Esophagus muscularis mucosa (tissue), 4 donors: ENCODE measurements at regions not wholly inside any gene's neighbourhood (a gene's known extent, or its start where the extent isn't known, plus 50 kb on each side); places are given as distances from the start of the nearest gene placed in this dataset.

Experiments
- DNase-seq: peaks from one replicate; pipeline ENCODE4 v3.0.0-alpha.2; 2017; ENCODE audit errors: extremely low spot score
- H3K27ac ChIP-seq, 4 donors: fragments of 200-600 bp; sonication (generic); replicated peaks in 1 of 4; 1 replicate in 3 of 4; 2 replicates in 1 of 4; pipeline ENCODE4 v1.5.1; 2016 to 2019; ENCODE audit warnings: mild to moderate bottlenecking in 1 of 4
- H3K27me3 ChIP-seq, 4 donors: fragments of 200-600 bp; sonication (generic); one replicate each; pipeline versions ENCODE4 v1.5.1 to v1.6.0; 2016 to 2019
- H3K36me3 ChIP-seq, 4 donors: fragments of 200-600 bp; sonication (generic); one replicate each; pipeline ENCODE4 v1.5.1; 2016 to 2019
- H3K4me1 ChIP-seq, 4 donors: fragments of 200-600 bp; sonication (generic); one replicate each; pipeline ENCODE4 v1.5.1; 2016 to 2019
- H3K4me3 ChIP-seq, 4 donors: fragments of 200-600 bp; sonication (generic); 1 replicate in 2 of 4; 2 replicates in 2 of 4; pipeline ENCODE4 v1.5.1; 2016 to 2019; ENCODE audit warnings: mild to moderate bottlenecking in 4 of 4, moderate library complexity in 1 of 4
- H3K9me3 ChIP-seq, 4 donors: fragments of 200-600 bp; sonication (generic); 1 replicate in 3 of 4; 2 replicates in 1 of 4; pipeline ENCODE4 v1.5.1; 2016 to 2019
- EP300 ChIP-seq: sonication (generic); formaldehyde crosslinking; IDR thresholded peaks from one replicate; pipeline ENCODE4 v1.6.1; 2017; ENCODE audit warnings: antibody characterized with exemption
- POLR2A ChIP-seq: fragments of 450-650 bp; IDR thresholded peaks from one replicate; pipeline ENCODE4 v1.6.1; 2017; ENCODE audit warnings: antibody characterized with exemption, moderate library complexity, mild to moderate bottlenecking, low read depth
- POLR2AphosphoS5 ChIP-seq, 2 donors: sonication (generic); formaldehyde crosslinking; IDR thresholded peaks; one replicate each; pipeline ENCODE4 v1.6.1; 2017; ENCODE audit warnings: antibody characterized with exemption in 2 of 2
- WGBS: methylation state at CpG from one replicate; pipeline ENCODE4 v1.1.5; 2018; 5-methylcytosine and 5-hydroxymethylcytosine counted together
- intact Hi-C: fragments of 100-400 bp; cut with DNase I; formaldehyde crosslinking; loops from one replicate; pipeline ENCODE4 v1.15.1; 2023
- TF ChIP-seq, protein P1 (sequence below), 3 experiments: fragments of 200-600 bp in 2 of 3; fragments of 450-650 bp in 1 of 3; sonication (generic) in 2 of 3; IDR thresholded peaks; one replicate each; pipeline ENCODE4 v1.5.1; 2017 to 2019; ENCODE audit warnings: antibody characterized with exemption in 3 of 3, mild to moderate bottlenecking in 2 of 3, moderate library complexity in 1 of 3

DNA sequence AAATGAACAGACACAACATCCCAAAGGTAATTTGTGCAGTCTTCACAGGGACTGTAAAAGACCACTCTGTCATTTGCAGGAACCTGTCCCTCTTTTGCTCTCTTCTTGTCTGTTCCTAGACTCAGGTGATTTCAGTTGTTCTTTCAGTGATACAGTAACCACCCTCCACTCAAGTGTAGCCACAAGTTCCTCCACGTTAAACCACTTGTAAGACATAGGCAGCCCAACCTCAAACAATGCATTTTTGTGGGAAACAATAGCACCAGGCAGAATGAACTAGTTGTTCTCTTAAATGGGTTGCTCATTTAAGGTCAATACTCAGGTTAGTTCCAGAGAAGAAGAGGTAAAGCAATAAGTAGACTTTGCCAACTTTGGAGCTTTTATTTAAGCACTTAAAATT, 359.4 kb downstream of the MZT1 start:
- 44% methylated on average over 1 of the region's 1 CpG for WGBS
- intact Hi-C loops: no loop called here

DNA sequence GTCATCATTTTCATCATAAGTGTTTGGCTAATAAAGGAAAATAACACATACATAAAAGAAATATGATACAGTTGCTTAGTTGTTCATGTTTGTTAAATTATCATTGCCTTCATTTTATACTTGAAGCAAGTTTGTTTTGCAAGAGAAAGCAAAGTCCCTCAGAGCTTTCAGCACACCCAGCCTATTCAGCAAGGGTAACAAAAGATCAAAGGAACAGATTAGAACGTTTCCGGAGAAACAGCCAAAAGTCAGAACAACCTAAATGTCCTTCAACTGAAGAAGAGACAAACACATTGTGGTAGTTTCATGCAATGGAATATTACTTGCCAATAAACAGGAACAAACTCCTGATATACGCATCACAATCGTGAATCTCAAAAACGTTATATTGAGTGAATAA, 380.7 kb downstream of the MZT1 start:
- Histone ChIP-seq H3K36me3 (no peaks in the 10 kb centered on the region), H3K4me3 (no peak overlapping the region), H3K9me3 (no peaks in the 10 kb centered on the region), H3K27ac (no peak overlapping the region), H3K4me1 (no peaks in the 10 kb centered on the region), H3K27me3 (no peaks in the 10 kb centered on the region)
- no peak for DNase-seq
- intact Hi-C loops: no loop called here
- TF ChIP-seq POLR2A (no peak), EP300 (no peak), POLR2AphosphoS5 (IDR thresholded peaks at IDR 0.05) (no peak)
- TF ChIP-seq, protein P1, sequence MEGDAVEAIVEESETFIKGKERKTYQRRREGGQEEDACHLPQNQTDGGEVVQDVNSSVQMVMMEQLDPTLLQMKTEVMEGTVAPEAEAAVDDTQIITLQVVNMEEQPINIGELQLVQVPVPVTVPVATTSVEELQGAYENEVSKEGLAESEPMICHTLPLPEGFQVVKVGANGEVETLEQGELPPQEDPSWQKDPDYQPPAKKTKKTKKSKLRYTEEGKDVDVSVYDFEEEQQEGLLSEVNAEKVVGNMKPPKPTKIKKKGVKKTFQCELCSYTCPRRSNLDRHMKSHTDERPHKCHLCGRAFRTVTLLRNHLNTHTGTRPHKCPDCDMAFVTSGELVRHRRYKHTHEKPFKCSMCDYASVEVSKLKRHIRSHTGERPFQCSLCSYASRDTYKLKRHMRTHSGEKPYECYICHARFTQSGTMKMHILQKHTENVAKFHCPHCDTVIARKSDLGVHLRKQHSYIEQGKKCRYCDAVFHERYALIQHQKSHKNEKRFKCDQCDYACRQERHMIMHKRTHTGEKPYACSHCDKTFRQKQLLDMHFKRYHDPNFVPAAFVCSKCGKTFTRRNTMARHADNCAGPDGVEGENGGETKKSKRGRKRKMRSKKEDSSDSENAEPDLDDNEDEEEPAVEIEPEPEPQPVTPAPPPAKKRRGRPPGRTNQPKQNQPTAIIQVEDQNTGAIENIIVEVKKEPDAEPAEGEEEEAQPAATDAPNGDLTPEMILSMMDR (IDR thresholded peaks at IDR 0.05): no peak
- 80% methylated on average over 5 of the region's 5 CpGs for WGBS

More for the DNA sequence above, 359.4 kb downstream of the MZT1 start:
- no peak overlapping the region for H3K4me3 ChIP-seq
- no peaks in the 10 kb centered on the region for H3K4me1 ChIP-seq
- no peak for TF ChIP-seq POLR2AphosphoS5 (IDR thresholded peaks at IDR 0.05)
- TF ChIP-seq, protein P1 (IDR thresholded peaks at IDR 0.05): no peak
- TF ChIP-seq EP300: no peak
- no peak for TF ChIP-seq POLR2A
- no peak for DNase-seq
- H3K27me3 ChIP-seq: no peaks in the 10 kb centered on the region
- H3K27ac ChIP-seq: no peak overlapping the region
- H3K9me3 ChIP-seq: peaks cover 0 to 3% (median 0%) of the 10 kb centered on the region in 4 donors
- H3K36me3 ChIP-seq: no peaks in the 10 kb centered on the region

DNA sequence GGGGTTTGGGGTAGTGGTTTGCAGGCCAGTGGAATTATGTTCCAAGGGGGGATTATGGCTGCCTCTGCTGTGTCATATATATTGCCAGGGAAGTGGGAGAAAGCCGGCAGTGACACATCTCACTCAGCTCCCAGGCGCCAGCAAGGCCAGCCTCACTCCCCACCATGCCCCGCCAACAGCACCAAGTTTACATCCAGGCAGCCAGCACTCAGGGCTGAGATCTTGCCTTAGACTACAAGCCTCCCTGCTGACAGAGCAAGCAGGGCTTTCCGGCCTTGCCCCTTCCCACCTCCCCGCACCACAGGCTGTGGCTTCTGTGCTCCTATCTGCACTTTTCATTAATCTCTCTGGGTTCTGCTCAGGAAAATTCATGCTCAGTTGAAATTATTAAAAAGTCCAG, 385.1 kb downstream of the MZT1 start:
- intact Hi-C loops: no loop called here
- Histone ChIP-seq H3K4me1 (no peaks in the 10 kb centered on the region), H3K4me3 (no peak overlapping the region), H3K36me3 (no peaks in the 10 kb centered on the region), H3K9me3 (no peaks in the 10 kb centered on the region), H3K27ac (no peak overlapping the region), H3K27me3 (no peaks in the 10 kb centered on the region)
- WGBS: 92% methylated on average over 5 of the region's 5 CpGs
- DNase-seq: no peak
- TF ChIP-seq POLR2AphosphoS5 (IDR thresholded peaks at IDR 0.05): no peak
- no peak for TF ChIP-seq EP300
- TF ChIP-seq, protein P1 (IDR thresholded peaks at IDR 0.05): no peak

DNA sequence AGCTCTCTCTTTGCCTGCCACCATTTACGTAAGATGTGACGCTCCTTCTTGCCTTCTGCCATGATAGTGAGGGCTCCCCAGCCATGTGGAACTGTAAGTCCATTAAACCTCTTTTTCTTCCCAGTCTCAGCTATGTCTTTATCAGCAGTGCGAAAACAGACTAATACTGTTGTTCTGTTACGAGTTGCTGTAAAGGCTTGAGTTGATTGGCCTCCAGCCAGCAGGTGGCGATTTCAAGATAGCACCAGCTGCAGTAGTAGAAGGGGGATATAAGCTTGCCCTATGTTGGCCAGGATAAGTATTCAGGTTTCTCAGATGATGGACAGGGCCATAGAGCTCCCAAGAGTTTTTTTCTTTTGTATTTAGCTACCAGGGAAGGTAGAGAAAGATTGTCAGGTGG, 385.5 kb downstream of the MZT1 start:
- H3K9me3 ChIP-seq: no peaks in the 10 kb centered on the region
- no peak for TF ChIP-seq POLR2A
- no peak for TF ChIP-seq EP300
- no peak for TF ChIP-seq POLR2AphosphoS5 (IDR thresholded peaks at IDR 0.05)
- H3K27ac ChIP-seq: no peak overlapping the region
- H3K4me3 ChIP-seq: no peak overlapping the region
- no peak for DNase-seq
- H3K27me3 ChIP-seq: no peaks in the 10 kb centered on the region
- no peaks in the 10 kb centered on the region for H3K4me1 ChIP-seq
- no peaks in the 10 kb centered on the region for H3K36me3 ChIP-seq
- intact Hi-C loops: no loop called here
- 97% methylated on average over 5 of the region's 5 CpGs for WGBS

DNA sequence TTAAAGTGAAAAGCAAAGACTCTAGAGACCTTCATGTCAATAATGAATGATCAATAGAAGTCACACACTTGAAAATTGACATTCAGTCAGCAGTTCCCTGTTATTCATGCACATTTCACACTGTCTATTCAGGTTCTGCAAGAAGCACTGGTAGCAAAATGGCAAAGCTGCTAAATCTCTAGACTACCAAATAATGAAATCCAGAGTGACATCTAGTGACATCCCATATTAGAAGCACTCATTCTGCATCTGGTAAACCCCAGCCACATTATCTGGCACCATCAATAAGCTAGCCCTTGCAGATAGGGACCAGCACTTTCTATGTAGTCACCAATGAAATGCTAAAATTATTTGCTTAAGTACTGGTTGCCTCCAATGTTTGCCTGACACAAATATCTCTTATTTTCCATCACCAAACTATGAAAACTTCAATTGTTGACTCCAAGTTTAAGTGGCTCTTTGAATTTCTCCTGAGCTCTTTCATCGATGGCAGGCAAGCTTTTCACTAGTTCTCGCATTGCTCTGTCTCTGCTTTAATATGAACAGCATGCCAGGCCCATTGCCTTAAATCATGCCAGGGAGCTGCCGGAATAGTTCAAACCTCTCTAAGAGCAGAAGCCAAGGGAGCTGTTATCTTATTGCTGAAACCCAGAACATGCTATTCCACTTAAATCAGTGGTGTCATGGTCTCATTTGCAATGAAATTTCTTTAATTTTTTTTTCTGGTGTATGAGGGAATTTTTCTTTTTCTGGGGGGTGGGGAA, 409.9 kb downstream of the MZT1 start:
- WGBS: 87% methylated on average over 3 of the region's 3 CpGs

More for the DNA sequence above, 409.9 kb downstream of the MZT1 start:
- H3K4me3 ChIP-seq: no peak overlapping the region
- no peak for TF ChIP-seq POLR2A
- TF ChIP-seq, protein P1 (IDR thresholded peaks at IDR 0.05): no peak
- TF ChIP-seq POLR2AphosphoS5 (IDR thresholded peaks at IDR 0.05): no peak
- TF ChIP-seq EP300: no peak
- intact Hi-C loops: no loop called here
- no peak overlapping the region for H3K27ac ChIP-seq
- H3K36me3 ChIP-seq: no peaks in the 10 kb centered on the region
- H3K9me3 ChIP-seq: no peaks in the 10 kb centered on the region
- DNase-seq: no peak
- H3K27me3 ChIP-seq: no peaks in the 10 kb centered on the region
- no peaks in the 10 kb centered on the region for H3K4me1 ChIP-seq
